Kidney (tissue), 13 donors: ENCODE measurements at regions not wholly inside any gene's neighbourhood (a gene's known extent, or its start where the extent isn't known, plus 50 kb on each side); places are given as distances from the start of the nearest gene placed in this dataset.

Experiments used
- DNase-seq, 5 donors: peaks; one replicate each; pipeline ENCODE4 v3.0.0-alpha.2; 2013 to 2020
- FAIRE-seq: peaks from 2 replicates; lab custom pipeline; 2012; peaks lifted over from hg19 to GRCh38; lab: Jason Lieb, UNC
- H3K27ac ChIP-seq, 2 donors: one replicate each; pipeline ENCODE4 v1.7.0; 2013; ENCODE audit warnings: low read depth in 2 of 2, low read length in 2 of 2, inconsistent platforms in 1 of 2
- H3K27me3 ChIP-seq: one replicate; pipeline ENCODE4 v1.7.1; 2013; ENCODE audit warnings: low read length, inconsistent platforms; ENCODE audit not compliant: control insufficient read depth, insufficient read depth
- H3K36me3 ChIP-seq, 3 donors: one replicate each; pipeline versions ENCODE4 v1.7.0 to v1.7.1; 2013; ENCODE audit warnings: low read length in 3 of 3, control low read depth in 1 of 3, inconsistent platforms in 1 of 3; ENCODE audit not compliant: insufficient read depth in 3 of 3, control insufficient read depth in 2 of 3
- H3K4me1 ChIP-seq, 3 donors: one replicate each; pipeline versions ENCODE4 v1.7.0 to v1.7.1; 2013; ENCODE audit warnings: low read length in 3 of 3, inconsistent platforms in 1 of 3, low read depth in 1 of 3; ENCODE audit not compliant: control insufficient read depth in 2 of 3, insufficient read depth in 2 of 3
- H3K4me3 ChIP-seq, 3 donors: one replicate each; pipeline versions ENCODE4 v1.7.0 to v1.8.1; 2013; ENCODE audit warnings: low read length in 3 of 3, control low read depth in 1 of 3, inconsistent platforms in 1 of 3
- H3K9ac ChIP-seq, 3 donors: one replicate each; pipeline versions ENCODE4 v1.7.0 to v1.7.1; 2013; ENCODE audit warnings: low read length in 3 of 3, control low read depth in 1 of 3, inconsistent platforms in 1 of 3
- H3K9me3 ChIP-seq, 3 donors: one replicate each; pipeline versions ENCODE4 v1.7.0 to v1.7.1; 2013; ENCODE audit warnings: low read length in 3 of 3, control low read depth in 1 of 3, inconsistent platforms in 1 of 3; ENCODE audit not compliant: control insufficient read depth in 2 of 3, insufficient read depth in 1 of 3
- intact Hi-C: fragments of 100-400 bp; cut with DNase I; formaldehyde crosslinking; loops from one replicate; pipeline ENCODE4 v1.11.1; 2022
- TF ChIP-seq, protein P1 (sequence below): IDR thresholded peaks from 3 replicates; pipeline ENCODE4 v1.5.1; 2012; ENCODE audit warnings: mild to moderate bottlenecking, moderate library complexity, borderline replicate concordance; ENCODE audit not compliant: insufficient read depth; ENCODE audit errors: extremely low read depth
- donor health status: control.
- donor health status: control.
- donor health status: control.
- donor health status: control.
- donor health status: control.
- donor health status: DM: yes; HTN: yes; CAD: no.
- donor health status: Normal renal cell carcinoma (clear cell type).

- H3K4me1 ChIP-seq: peaks cover 0 to 5% (median 0%) of the 10 kb centered on the region in 3 donors
- no peak for DNase-seq
- FAIRE-seq: no peak
- H3K27ac ChIP-seq: no peak overlapping the region
- intact Hi-C loops: no loop called here
- H3K9ac ChIP-seq: no peak overlapping the region
- TF ChIP-seq, protein P1, sequence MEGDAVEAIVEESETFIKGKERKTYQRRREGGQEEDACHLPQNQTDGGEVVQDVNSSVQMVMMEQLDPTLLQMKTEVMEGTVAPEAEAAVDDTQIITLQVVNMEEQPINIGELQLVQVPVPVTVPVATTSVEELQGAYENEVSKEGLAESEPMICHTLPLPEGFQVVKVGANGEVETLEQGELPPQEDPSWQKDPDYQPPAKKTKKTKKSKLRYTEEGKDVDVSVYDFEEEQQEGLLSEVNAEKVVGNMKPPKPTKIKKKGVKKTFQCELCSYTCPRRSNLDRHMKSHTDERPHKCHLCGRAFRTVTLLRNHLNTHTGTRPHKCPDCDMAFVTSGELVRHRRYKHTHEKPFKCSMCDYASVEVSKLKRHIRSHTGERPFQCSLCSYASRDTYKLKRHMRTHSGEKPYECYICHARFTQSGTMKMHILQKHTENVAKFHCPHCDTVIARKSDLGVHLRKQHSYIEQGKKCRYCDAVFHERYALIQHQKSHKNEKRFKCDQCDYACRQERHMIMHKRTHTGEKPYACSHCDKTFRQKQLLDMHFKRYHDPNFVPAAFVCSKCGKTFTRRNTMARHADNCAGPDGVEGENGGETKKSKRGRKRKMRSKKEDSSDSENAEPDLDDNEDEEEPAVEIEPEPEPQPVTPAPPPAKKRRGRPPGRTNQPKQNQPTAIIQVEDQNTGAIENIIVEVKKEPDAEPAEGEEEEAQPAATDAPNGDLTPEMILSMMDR: no peak
- H3K9me3 ChIP-seq: no peaks in the 10 kb centered on the region
- H3K36me3 ChIP-seq: no peaks in the 10 kb centered on the region
- no peaks in the 10 kb centered on the region for H3K27me3 ChIP-seq
- H3K4me3 ChIP-seq: no peak overlapping the region
Measured at GRCh38 chr6:167643223-167643622, 183.5 kb upstream of the AFDN start.

- H3K36me3 ChIP-seq: no peaks in the 10 kb centered on the region
- H3K27ac ChIP-seq: no peak overlapping the region
- H3K4me3 ChIP-seq: no peak overlapping the region
- intact Hi-C loops: no loop called here
- H3K9me3 ChIP-seq: no peaks in the 10 kb centered on the region
- no peak overlapping the region for H3K9ac ChIP-seq
- no peaks in the 10 kb centered on the region for H3K27me3 ChIP-seq
- DNase-seq (no peak), FAIRE-seq (no peak)
- H3K4me1 ChIP-seq: peaks cover 0 to 5% (median 0%) of the 10 kb centered on the region in 3 donors
- TF ChIP-seq, protein P1: no peak
Measured at GRCh38 chr6:167643716-167644115, 183.0 kb upstream of the AFDN start.

DNA sequence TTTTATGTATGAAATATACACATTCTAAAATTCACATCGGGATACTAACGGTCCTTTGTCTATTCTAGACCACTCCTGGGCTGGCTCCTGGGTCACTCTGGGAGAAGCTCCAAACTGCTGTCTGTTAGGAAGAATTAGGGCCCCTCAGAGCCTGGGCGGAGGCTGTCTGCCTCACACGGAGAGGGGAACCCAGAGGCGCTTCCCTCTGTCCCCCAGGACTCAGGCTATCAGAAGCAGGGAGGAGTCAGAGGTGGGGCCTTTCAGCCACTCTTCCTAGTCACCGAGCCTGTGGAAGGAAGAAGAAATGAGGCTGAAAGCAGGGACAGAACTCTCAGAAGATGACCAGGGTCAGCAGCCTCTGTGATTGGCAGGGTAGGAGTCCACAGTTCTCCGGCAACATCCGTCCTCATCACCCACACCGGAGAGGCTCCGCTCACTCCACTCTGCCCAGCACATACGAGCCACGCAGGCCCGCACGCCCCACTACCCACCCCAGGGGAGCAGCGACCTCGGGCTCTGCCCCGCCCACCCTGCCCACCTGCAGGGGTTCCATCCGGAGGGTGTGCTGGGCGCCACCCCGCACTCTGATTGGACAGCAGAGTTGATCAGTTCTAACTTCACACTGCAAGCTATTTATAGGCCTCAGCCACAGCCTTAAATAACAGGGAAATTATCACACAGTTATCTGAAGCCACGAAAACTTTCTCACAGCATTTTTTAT is 182.1 kb upstream of the AFDN start:
- H3K27me3 ChIP-seq: no peaks in the 10 kb centered on the region
- FAIRE-seq (no peak), DNase-seq (no peak)
- TF ChIP-seq, protein P1: no peak
- no peak overlapping the region for H3K27ac ChIP-seq
- no peak overlapping the region for H3K4me3 ChIP-seq
- no peaks in the 10 kb centered on the region for H3K36me3 ChIP-seq
- H3K9ac ChIP-seq: no peak overlapping the region
- H3K9me3 ChIP-seq: no peaks in the 10 kb centered on the region
- peaks cover 0 to 5% (median 0%) of the 10 kb centered on the region in 3 donors for H3K4me1 ChIP-seq
- intact Hi-C loops: no loop called here
